HG02852 (cell line): ENCODE measurements at regions not wholly inside any gene's neighbourhood (a gene's known extent, or its start where the extent isn't known, plus 50 kb on each side); places are given as distances from the start of the nearest gene placed in this dataset.

Source experiments
- ATAC-seq: cut with Tn5 transposase; IDR thresholded peaks from one replicate; pipeline ENCODE4 v1.9.1; 2021; ENCODE audit warnings: mild to moderate bottlenecking, moderate library complexity; ENCODE audit not compliant: unreplicated experiment

GRCh38 chr4:145347684-145348083, 134.0 kb upstream of the SMAD1 start:
- ATAC-seq = no peak

GRCh38 chr4:145346081-145346480, 135.6 kb upstream of the SMAD1 start:
- no peak for ATAC-seq

DNA sequence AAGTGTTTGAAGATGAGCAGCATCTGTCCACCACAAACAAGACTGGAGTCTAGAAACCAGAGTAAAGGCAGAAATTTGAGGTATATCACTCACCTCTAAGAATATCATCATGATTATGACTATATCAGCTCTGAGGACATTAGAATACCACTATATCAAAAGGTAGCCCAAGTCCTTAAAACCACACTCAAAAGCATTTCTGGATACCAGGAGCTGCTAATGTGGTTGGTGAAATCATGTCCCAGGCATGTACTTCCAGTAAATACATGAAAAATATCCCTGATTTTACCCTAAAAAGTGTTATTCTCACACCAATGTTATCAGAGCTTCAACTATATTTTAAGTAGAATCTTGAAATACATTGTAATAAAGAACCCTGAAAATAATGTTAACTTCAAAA, 136.3 kb upstream of the SMAD1 start:
- no peak for ATAC-seq

DNA sequence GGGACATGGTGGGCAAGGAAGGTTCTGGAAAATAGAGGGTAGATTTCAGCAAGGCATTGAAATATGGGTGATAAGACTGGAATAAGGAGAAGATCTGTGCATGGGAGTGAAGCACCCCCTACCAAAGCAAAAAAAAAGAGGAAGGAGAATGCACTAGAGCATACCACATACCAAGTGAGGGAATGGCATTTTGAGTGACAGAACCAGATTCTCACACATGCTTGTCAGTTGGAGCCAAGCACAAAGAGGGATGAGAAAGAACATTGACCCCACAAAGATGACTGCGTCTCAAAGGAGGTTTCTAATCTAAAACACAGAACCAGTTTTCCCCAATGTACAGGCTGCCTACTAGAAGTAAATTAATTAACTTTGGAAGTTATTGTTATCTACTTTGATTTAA, 140.3 kb upstream of the SMAD1 start:
- ATAC-seq = no peak

- ATAC-seq = no peak
Measured at GRCh38 chr4:145340071-145340675, 141.5 kb upstream of the SMAD1 start.

- ATAC-seq = no peak
Measured at GRCh38 chr4:145339075-145339725, 142.5 kb upstream of the SMAD1 start.

GRCh38 chr4:145338568-145338967, 143.1 kb upstream of the SMAD1 start:
- no peak for ATAC-seq

- ATAC-seq = no peak
Measured at GRCh38 chr4:145337391-145337790, 144.3 kb upstream of the SMAD1 start.

DNA sequence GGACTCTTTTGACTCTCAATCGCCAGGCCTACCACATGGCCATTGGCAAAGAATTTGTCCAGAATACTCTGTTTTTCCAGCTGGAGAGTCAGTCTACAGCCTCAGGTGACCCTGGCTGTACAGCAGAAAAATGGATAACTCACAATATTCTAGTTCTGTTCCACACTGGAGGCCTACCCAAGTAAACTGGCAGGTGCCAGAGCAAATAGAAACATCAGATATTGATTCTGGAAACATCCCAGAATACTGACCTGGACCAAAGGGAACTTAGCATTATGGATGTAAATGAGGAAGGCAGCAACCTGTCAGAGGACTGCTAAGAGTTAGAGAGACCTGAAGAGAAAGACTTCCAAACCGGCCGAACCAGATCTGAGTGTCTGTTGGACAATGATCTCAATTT, 147.9 kb upstream of the SMAD1 start:
- ATAC-seq = no peak

DNA sequence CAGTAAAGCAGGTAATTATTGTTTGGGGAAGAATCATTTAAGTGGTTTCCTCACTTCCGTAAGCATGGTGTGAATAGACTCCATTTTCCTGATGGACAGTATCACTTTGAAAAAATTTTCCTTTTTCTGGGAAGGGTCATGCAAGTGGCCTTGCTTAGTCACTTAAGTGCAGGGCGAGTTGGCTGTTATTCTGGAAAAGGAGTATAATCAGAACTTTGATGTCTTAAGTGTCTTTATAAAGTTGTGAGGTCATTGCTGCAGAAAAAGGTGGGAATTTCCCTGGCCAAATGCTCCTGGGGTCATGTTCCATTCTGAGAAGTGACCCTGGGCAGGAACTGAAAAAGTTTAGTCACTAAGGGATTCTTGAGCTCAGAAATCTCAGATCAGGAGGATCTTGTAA, 146.1 kb upstream of the OTUD4 start:
- no peak for ATAC-seq

- no peak for ATAC-seq
Measured at GRCh38 chr4:145324161-145324560, 143.8 kb upstream of the OTUD4 start.

- ATAC-seq = no peak
Measured at GRCh38 chr4:145320294-145320693, 139.9 kb upstream of the OTUD4 start.

GRCh38 chr4:145319751-145320150, 139.4 kb upstream of the OTUD4 start:
- no peak for ATAC-seq

GRCh38 chr4:145316897-145317574, 136.6 kb upstream of the OTUD4 start:
- ATAC-seq = no peak

DNA sequence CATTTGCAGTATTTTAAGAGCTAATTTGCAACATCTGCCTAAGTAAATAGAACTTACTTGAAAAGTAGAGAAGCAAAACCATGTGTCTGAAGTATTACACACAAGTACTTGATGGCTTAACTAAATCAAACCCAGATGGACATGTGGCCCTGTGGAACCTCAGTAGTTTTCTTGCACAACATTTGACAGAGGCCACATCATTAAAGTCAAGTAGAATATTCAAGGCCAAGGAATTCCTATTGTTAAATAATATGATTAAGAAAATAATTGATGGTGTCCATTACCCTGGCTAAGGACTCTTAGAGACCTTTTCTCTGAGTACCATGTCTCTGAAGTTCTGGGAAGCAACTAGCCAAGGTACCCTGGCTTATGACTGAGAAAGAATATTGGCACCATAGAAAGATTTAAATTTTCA, 135.4 kb upstream of the OTUD4 start:
- ATAC-seq = no peak

DNA sequence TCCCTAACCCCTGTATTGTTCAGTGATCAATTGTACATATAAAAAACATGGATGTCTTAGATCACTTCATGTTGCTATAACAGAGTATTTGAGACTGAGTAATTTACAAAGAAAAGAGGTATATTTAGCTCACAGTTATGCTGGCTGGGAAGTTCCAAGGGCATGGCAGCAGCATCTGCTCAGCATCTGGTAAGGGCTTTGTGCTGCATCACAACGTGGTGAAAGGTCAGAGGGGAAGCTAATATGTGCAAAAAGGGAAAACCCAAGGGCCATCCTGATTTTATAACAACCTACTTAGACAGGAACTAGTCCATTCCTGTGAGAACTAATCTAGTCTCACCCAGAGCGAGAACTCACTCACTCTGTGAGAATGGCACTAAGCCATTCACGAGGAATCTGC, 128.2 kb upstream of the OTUD4 start:
- ATAC-seq = no peak

DNA sequence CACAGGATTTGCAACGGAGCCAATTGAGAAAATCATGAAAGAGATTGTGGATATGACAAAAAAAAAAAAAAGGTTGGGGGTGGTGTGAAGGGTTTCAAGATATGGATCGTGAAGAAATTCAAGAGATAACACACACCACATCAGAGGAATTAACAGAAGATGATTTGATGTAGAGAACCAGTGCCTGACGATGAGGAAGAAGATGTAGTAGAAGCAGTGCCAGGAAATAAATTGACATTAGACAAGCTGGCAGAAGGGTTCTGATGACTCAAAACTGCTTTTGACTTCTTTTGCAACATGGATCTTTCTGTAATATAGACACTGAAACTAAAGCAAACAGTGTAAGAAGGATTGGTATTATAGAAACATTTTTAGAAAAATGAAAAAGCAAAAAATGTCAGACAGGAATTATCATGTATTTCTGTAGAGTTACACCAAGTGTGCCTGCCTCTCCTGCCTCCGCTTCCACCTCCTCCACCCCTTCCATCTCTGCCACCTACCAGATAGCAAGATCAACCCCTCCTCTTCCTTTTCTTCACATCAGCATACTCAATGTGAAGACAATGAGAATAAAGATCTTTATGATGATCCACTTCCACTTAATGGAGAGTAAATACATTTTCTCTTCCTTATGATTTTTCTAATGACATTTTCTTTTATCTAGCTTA, 127.5 kb upstream of the OTUD4 start:
- no peak for ATAC-seq

DNA sequence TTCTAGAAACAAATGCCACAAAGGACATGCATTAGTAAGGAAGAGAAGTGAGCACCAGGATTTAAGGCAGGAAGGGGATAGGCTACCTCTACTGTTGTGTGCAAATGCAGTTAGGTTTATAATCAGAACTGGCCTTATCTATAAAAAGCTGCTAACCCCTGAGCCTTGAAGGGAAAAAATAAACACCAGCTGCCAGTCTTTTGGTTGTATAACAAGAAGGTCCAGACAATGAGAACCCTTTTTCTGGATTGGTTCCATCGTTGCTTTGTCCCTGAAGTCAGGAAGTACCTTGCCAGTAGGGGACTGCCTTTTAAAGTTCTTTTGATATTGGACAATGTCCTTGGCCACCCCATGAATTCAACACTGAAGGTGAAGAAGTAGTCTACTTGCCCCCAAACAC, 126.7 kb upstream of the OTUD4 start:
- ATAC-seq = no peak

DNA sequence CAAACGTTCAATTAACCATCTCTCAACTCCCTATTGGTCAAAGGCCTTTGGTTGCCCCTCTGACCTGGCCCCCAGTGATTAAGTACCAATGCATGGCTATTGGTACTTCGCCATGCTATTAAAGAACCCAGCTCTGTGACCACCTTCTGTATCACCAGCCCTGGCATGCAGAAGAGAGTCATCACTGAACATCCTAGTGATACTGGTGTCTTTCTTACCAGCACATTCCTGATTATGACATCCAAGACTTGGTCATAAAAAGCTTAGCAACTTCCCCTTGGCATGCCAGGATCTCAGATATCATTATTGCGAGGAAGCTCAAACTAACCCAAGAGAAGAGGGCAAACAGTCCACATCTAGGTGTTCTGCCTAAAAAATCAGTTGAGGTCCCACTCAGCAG, 122.3 kb upstream of the OTUD4 start:
- ATAC-seq = no peak

- ATAC-seq = no peak
Measured at GRCh38 chr4:145301386-145302080, 121.1 kb upstream of the OTUD4 start.

- ATAC-seq = peak; percentile 99
Measured at GRCh38 chr4:145299380-145300076, 119.1 kb upstream of the OTUD4 start.
